ENCODE measurements at regions not wholly inside any gene's neighbourhood (a gene's known extent, or its start where the extent isn't known, plus 50 kb on each side); places are given as distances from the start of the nearest gene placed in this dataset.

- TF ChIP-seq CTCF (IDR thresholded peaks at IDR 0.05) (no peak), POLR2A (IDR thresholded peaks at IDR 0.05) (no peak)
These were observed 67.8 kb upstream of the LTA4H start for GRCh38 chr12:96103067-96103644.
